ENCODE measurements at regions not wholly inside any gene's neighbourhood (a gene's known extent, or its start where the extent isn't known, plus 50 kb on each side); places are given as distances from the start of the nearest gene placed in this dataset.

GRCh38 chr4:117784266-117784665 is 250.0 kb upstream of the NDST3 start:
- CTCF ChIA-PET, result no interaction called here
- Histone ChIP-seq H3K9me3 (replicated peaks; ENCODE audit: control insufficient read depth, insufficient read depth, low read length) (no peaks in the 10 kb centered on the region), H2AFZ (ENCODE audit: low read depth, low read length) (no peak overlapping the region), H3K79me2 (ENCODE audit: control insufficient read depth, insufficient read depth, low read length) (no peaks in the 10 kb centered on the region), H3K4me2 (ENCODE audit: insufficient read depth, low read length) (no peak overlapping the region), H3K9me1 (replicated peaks; ENCODE audit: control insufficient read depth, extremely low read depth, insufficient read depth, low read length) (no peaks in the 10 kb centered on the region), H3K4me3 (replicated peaks in 1 of 3; ENCODE audit: insufficient read depth in 1 of 3, low read depth in 1 of 3, low read length in 3 of 3) (no peak overlapping the region), H3K36me3 (ENCODE audit: control insufficient read depth in 2 of 2, extremely low read depth in 1 of 2, insufficient read depth in 2 of 2, low read length in 2 of 2) (no peaks in the 10 kb centered on the region), H3K9ac (replicated peaks; ENCODE audit: extremely low read depth, insufficient read depth, low read length) (no peak overlapping the region), H3K4me1 (ENCODE audit: control insufficient read depth, extremely low read depth, insufficient read depth, low read length) (no peaks in the 10 kb centered on the region), H3K27me3 (ENCODE audit: control insufficient read depth in 2 of 2, insufficient read depth in 2 of 2, low read length in 2 of 2) (no peaks in the 10 kb centered on the region), H3K27ac (ENCODE audit: insufficient read depth, low read depth, low read length) (no peak overlapping the region), H4K20me1 (replicated peaks; ENCODE audit: control insufficient read depth, extremely low read depth, insufficient read depth, low read length) (no peaks in the 10 kb centered on the region)
- no peak for FAIRE-seq
- no TSS peak for BruUV-seq (replicated peaks)
- dilution Hi-C loops (cut with MboI; ENCODE audit: extremely low pct_ligation_motif_present, low sequenced_read_pairs), result no loop called here
- POLR2A ChIA-PET, result no interaction called here
- intact Hi-C loops (cut with micrococcal nuclease), result no loop called here
- DNase-seq (ENCODE audit: low read depth, low spot score), result no peak
- TF ChIP-seq, protein P1, sequence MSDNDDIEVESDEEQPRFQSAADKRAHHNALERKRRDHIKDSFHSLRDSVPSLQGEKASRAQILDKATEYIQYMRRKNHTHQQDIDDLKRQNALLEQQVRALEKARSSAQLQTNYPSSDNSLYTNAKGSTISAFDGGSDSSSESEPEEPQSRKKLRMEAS (IDR thresholded peaks at IDR 0.05; ENCODE audit: insufficient read depth, insufficient read length), result no peak
- no peak for TF ChIP-seq GATA2 (IDR thresholded peaks at IDR 0.05; ENCODE audit: insufficient read depth, insufficient read length, low read depth, low read length)
- TF ChIP-seq, protein P2, sequence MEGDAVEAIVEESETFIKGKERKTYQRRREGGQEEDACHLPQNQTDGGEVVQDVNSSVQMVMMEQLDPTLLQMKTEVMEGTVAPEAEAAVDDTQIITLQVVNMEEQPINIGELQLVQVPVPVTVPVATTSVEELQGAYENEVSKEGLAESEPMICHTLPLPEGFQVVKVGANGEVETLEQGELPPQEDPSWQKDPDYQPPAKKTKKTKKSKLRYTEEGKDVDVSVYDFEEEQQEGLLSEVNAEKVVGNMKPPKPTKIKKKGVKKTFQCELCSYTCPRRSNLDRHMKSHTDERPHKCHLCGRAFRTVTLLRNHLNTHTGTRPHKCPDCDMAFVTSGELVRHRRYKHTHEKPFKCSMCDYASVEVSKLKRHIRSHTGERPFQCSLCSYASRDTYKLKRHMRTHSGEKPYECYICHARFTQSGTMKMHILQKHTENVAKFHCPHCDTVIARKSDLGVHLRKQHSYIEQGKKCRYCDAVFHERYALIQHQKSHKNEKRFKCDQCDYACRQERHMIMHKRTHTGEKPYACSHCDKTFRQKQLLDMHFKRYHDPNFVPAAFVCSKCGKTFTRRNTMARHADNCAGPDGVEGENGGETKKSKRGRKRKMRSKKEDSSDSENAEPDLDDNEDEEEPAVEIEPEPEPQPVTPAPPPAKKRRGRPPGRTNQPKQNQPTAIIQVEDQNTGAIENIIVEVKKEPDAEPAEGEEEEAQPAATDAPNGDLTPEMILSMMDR (IDR thresholded peaks at IDR 0.05; ENCODE audit: extremely low read depth in 1 of 2, insufficient read depth in 1 of 2, low read depth in 1 of 2, low read length in 2 of 2), result no peak
- TF ChIP-seq EZH2 (IDR thresholded peaks at IDR 0.05; ENCODE audit: borderline replicate concordance, low read depth, low read length, severe bottlenecking), result no peak
- TF ChIP-seq JUN (IDR thresholded peaks at IDR 0.05; ENCODE audit: borderline replicate concordance, insufficient read depth, insufficient read length, low read depth), result no peak
- TF ChIP-seq POLR2A (IDR thresholded peaks at IDR 0.05; ENCODE audit: low read depth, low read length), result no peak
- no peak for TF ChIP-seq POLR2AphosphoS5 (IDR thresholded peaks at IDR 0.05; ENCODE audit: insufficient read depth, low read depth, low read length)
- TF ChIP-seq MYC (IDR thresholded peaks at IDR 0.05; ENCODE audit: low read depth, low read length), result no peak
- no peak for TF ChIP-seq FOS (IDR thresholded peaks at IDR 0.05; ENCODE audit: borderline replicate concordance, insufficient read depth, low read length)
